A673 (cell line): ENCODE measurements at regions not wholly inside any gene's neighbourhood (a gene's known extent, or its start where the extent isn't known, plus 50 kb on each side); places are given as distances from the start of the nearest gene placed in this dataset.

Experiments used
- CTCF ChIP-seq: fragments of 300-800, 200-600 bp; sonication (generic); conservative IDR thresholded peaks from 2 replicates; pipeline ENCODE4 v1.5.1; 2017; ENCODE audit warnings: low read depth, mild to moderate bottlenecking, antibody characterized with exemption, low read length, moderate library complexity, mixed read lengths
- EZH2 ChIP-seq: fragments of 200-600 bp; sonication (generic); IDR thresholded peaks from 2 replicates; pipeline ENCODE4 v1.6.1; 2017; ENCODE audit warnings: borderline replicate concordance, low read depth, mild to moderate bottlenecking, mixed read lengths, antibody characterized with exemption, low read length; ENCODE audit not compliant: poor library complexity, severe bottlenecking

- TF ChIP-seq CTCF, result no peak
- no peak for TF ChIP-seq EZH2
These were observed 694.1 kb upstream of the C9orf72 start for GRCh38 chr9:28267351-28267750.
